ENCODE measurements at regions not wholly inside any gene's neighbourhood (a gene's known extent, or its start where the extent isn't known, plus 50 kb on each side); places are given as distances from the start of the nearest gene placed in this dataset.
A peak's percentile ranks its signal among the peaks of the same experiment; 100 is the strongest.

DNA sequence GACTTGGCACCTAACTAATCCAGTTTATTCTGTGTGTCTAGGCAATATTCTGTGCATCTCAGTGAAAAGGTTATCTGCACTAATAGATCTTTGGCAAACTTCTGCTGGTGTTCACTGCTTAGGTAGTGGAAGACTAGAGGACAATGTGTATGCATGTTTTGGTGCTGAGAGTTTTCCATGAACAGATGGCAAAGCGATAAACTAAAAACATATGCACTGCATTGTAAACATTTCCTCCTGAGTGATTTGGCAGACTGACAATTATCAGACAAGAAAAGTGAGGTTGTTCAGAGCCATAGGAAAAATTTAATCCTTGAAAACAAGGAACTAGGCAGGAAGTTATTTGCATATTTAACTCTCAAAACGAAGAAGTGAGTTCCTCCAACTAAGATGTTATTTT, 400.4 kb downstream of the ATP23 start:
- Histone ChIP-seq H4K20me1 (ENCODE audit: low read depth, low read length) (no peaks in the 10 kb centered on the region), H3F3A (ENCODE audit: insufficient read depth) (no peaks in the 10 kb centered on the region), H3K27me3 (ENCODE audit: low read length) (no peaks in the 10 kb centered on the region; the same call in 1 of the 2 replicates), H3K27ac (ENCODE audit: low read depth, low read length) (no peak overlapping the region), H3K79me2 (ENCODE audit: insufficient read depth, low read length) (no peaks in the 10 kb centered on the region), H2AFZ (ENCODE audit: low read depth, low read length, severe bottlenecking) (no peak overlapping the region), H3K9ac (ENCODE audit: low read length) (no peak overlapping the region), H3K4me3 (ENCODE audit: insufficient read depth, low read length, poor library complexity, severe bottlenecking) (no peak overlapping the region), H3K4me2 (ENCODE audit: low read depth, low read length, poor library complexity, severe bottlenecking) (no peak overlapping the region), H3K9me3 (ENCODE audit: insufficient read depth, low read length) (no peaks in the 10 kb centered on the region), H3K9me2 (replicated peaks; ENCODE audit: insufficient read depth, low read length) (no peaks in the 10 kb centered on the region), H3K36me3 (ENCODE audit: low read length) (no peaks in the 10 kb centered on the region)
- TF ChIP-seq EZH2phosphoT487 (conservative IDR thresholded peaks at IDR 0.05; ENCODE audit: low read length) (no peak), CTCF (IDR thresholded peaks at IDR 0.05; ENCODE audit: insufficient read depth, low read length, poor library complexity, severe bottlenecking) (no peak)

DNA sequence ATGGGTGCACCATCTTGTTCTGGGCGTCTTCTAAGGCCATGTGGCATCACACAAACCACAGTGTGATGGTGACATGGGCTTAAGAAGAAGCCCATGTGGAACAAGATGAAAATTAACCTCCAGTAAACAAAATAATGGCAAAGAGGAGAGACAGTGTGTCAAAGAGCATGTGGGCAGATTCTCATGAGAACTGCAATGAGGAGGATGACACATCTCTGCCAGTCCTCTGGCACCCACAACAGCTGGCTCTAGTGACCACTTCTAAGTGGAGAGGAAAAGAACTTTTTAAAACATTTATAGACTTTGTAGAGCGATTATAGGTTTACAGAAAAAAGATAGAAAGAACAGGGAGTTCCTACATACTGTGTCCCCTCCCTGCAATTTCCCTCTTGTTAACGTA, 401.4 kb downstream of the ATP23 start:
- H3K4me2 ChIP-seq (ENCODE audit: low read depth, low read length, poor library complexity, severe bottlenecking): no peak overlapping the region
- H3K79me2 ChIP-seq (ENCODE audit: insufficient read depth, low read length): no peaks in the 10 kb centered on the region
- TF ChIP-seq EZH2phosphoT487 (conservative IDR thresholded peaks at IDR 0.05; ENCODE audit: low read length) (no peak), CTCF (IDR thresholded peaks at IDR 0.05; ENCODE audit: insufficient read depth, low read length, poor library complexity, severe bottlenecking) (no peak)
- no peaks in the 10 kb centered on the region for H3K36me3 ChIP-seq (ENCODE audit: low read length)
- no peaks in the 10 kb centered on the region; the same call in 1 of the 2 replicates for H3K27me3 ChIP-seq (ENCODE audit: low read length)
- no peak overlapping the region for H3K4me3 ChIP-seq (ENCODE audit: insufficient read depth, low read length, poor library complexity, severe bottlenecking)
- no peak overlapping the region for H3K9ac ChIP-seq (ENCODE audit: low read length)
- H3F3A ChIP-seq (ENCODE audit: insufficient read depth): no peaks in the 10 kb centered on the region
- no peaks in the 10 kb centered on the region for H3K9me2 ChIP-seq (replicated peaks; ENCODE audit: insufficient read depth, low read length)
- no peaks in the 10 kb centered on the region for H3K9me3 ChIP-seq (ENCODE audit: insufficient read depth, low read length)
- H2AFZ ChIP-seq (ENCODE audit: low read depth, low read length, severe bottlenecking): no peak overlapping the region
- H4K20me1 ChIP-seq (ENCODE audit: low read depth, low read length): no peaks in the 10 kb centered on the region
- no peak overlapping the region for H3K27ac ChIP-seq (ENCODE audit: low read depth, low read length)

GRCh38 chr12:58346032-58346632, 404.8 kb downstream of the ATP23 start:
- H4K20me1 ChIP-seq (ENCODE audit: low read depth, low read length): no peaks in the 10 kb centered on the region
- H2AFZ ChIP-seq (ENCODE audit: low read depth, low read length, severe bottlenecking): no peak overlapping the region
- no peaks in the 10 kb centered on the region for H3K36me3 ChIP-seq (ENCODE audit: low read length)
- no peaks in the 10 kb centered on the region for H3F3A ChIP-seq (ENCODE audit: insufficient read depth)
- H3K9me2 ChIP-seq (replicated peaks; ENCODE audit: insufficient read depth, low read length): no peaks in the 10 kb centered on the region
- no peak overlapping the region for H3K9ac ChIP-seq (ENCODE audit: low read length)
- no peak overlapping the region for H3K4me2 ChIP-seq (ENCODE audit: low read depth, low read length, poor library complexity, severe bottlenecking)
- no peaks in the 10 kb centered on the region for H3K9me3 ChIP-seq (ENCODE audit: insufficient read depth, low read length)
- H3K27me3 ChIP-seq (ENCODE audit: low read length): no peaks in the 10 kb centered on the region
- H3K4me3 ChIP-seq (ENCODE audit: insufficient read depth, low read length, poor library complexity, severe bottlenecking): no peak overlapping the region
- TF ChIP-seq EZH2phosphoT487 (conservative IDR thresholded peaks at IDR 0.05; ENCODE audit: low read length) (no peak), CTCF (IDR thresholded peaks at IDR 0.05; ENCODE audit: insufficient read depth, low read length, poor library complexity, severe bottlenecking) (peak; percentile 65)
- no peaks in the 10 kb centered on the region for H3K79me2 ChIP-seq (ENCODE audit: insufficient read depth, low read length)
- H3K27ac ChIP-seq (ENCODE audit: low read depth, low read length): no peak overlapping the region
